HepG2 (cell line): ENCODE measurements at regions not wholly inside any gene's neighbourhood (a gene's known extent, or its start where the extent isn't known, plus 50 kb on each side); places are given as distances from the start of the nearest gene placed in this dataset.

Experiments
- ATAC-seq: fragments of 200-7000 bp; cut with Tn5 transposase; 3 replicates; pipeline ENCODE4 v1.9.1; 2020; ENCODE audit warnings: mild to moderate bottlenecking, moderate library complexity
- BruUV-seq: library from RNA; stranded (reverse); fragments of 400-500 nt; replicated peaks from 2 replicates; lab custom pipeline; 2021; lab: Mats Ljungman, UMichigan
- CTCF ChIA-PET: fragments of 300-600 bp; formaldehyde crosslinking; extraction: SDS; loops from one replicate; lab custom pipeline; 2021; ENCODE audit warnings: low total read pairs, inconsistent platforms, low intra/inter-chr PET ratio; lab: Yijun Ruan, JAX
- POLR2A ChIA-PET: fragments of 350-600 bp; sonication (Branson Sonifier 250); formaldehyde crosslinking; loops from one replicate; lab custom pipeline; 2020; ENCODE audit warnings: antibody characterized with exemption, inconsistent platforms; lab: Yijun Ruan, JAX
- DNase-seq: peaks from one replicate; pipeline ENCODE4 v3.0.0-alpha.2; 2015; ENCODE audit warnings: low spot score
- FAIRE-seq: peaks from 3 replicates; lab custom pipeline; 2011; peaks lifted over from hg19 to GRCh38; lab: Jason Lieb, UNC
- H2AFZ ChIP-seq: one replicate; pipeline ENCODE4 v1.6.1; 2011; ENCODE audit warnings: low read length, inconsistent platforms
- H3K27ac ChIP-seq: fragments of 300-600 bp; 3 replicates; pipeline ENCODE4 v1.8.0; 2011; ENCODE audit warnings: mixed run types, mild to moderate bottlenecking, mixed read lengths, low read length, inconsistent platforms; ENCODE audit not compliant: insufficient read depth; ENCODE audit errors: extremely low read length
- H3K27me3 ChIP-seq, 2 experiments: fragments of 200-600 bp in 1 of 2; 2 replicates in 1 of 2; 3 replicates in 1 of 2; pipeline versions ENCODE4 v1.6.0 to v1.8.0; 2011; ENCODE audit warnings: low read length in 2 of 2, mild to moderate bottlenecking in 2 of 2, moderate library complexity in 2 of 2, inconsistent platforms in 1 of 2; ENCODE audit not compliant: insufficient read depth in 2 of 2, control insufficient read depth in 1 of 2
- H3K36me3 ChIP-seq, 2 experiments: fragments of 200-600 bp in 1 of 2; replicated peaks in 1 of 2; 2 replicates in 1 of 2; 3 replicates in 1 of 2; pipeline versions ENCODE4 v1.5.1 to v1.8.0; 2011; ENCODE audit warnings: low read length in 2 of 2, inconsistent platforms in 1 of 2; ENCODE audit not compliant: insufficient read depth in 2 of 2, control insufficient read depth in 1 of 2
- H3K4me1 ChIP-seq: 2 replicates; pipeline ENCODE4 v1.5.1; 2012; ENCODE audit warnings: low read length, inconsistent platforms; ENCODE audit not compliant: insufficient read depth
- H3K4me2 ChIP-seq: 2 replicates; pipeline ENCODE4 v1.6.0; 2011; ENCODE audit warnings: low read depth, low read length, inconsistent platforms
- H3K4me3 ChIP-seq, 3 experiments: fragments of 200-600 bp in 1 of 3; sonication (generic), shearing (Covaris generic) in 1 of 3; replicated peaks in 1 of 3; 2 replicates each; pipeline ENCODE4 v1.5.1; 2011 to 2016; ENCODE audit warnings: low read length in 3 of 3, inconsistent platforms in 2 of 3, low read depth in 2 of 3, mild to moderate bottlenecking in 2 of 3, control low read depth in 1 of 3, mixed read lengths in 1 of 3; ENCODE audit not compliant: insufficient read depth in 1 of 3
- H3K79me2 ChIP-seq: one replicate; pipeline ENCODE4 v1.6.1; 2011; ENCODE audit warnings: low read length, inconsistent platforms; ENCODE audit not compliant: insufficient read depth
- H3K9ac ChIP-seq: 2 replicates; pipeline ENCODE4 v1.6.0; 2011; ENCODE audit warnings: mild to moderate bottlenecking, low read depth, low read length, inconsistent platforms; ENCODE audit not compliant: insufficient read depth
- H3K9me3 ChIP-seq: 2 replicates; pipeline ENCODE4 v1.5.1; 2012; ENCODE audit warnings: mild to moderate bottlenecking, low read length
- H4K20me1 ChIP-seq: 2 replicates; pipeline ENCODE4 v1.6.0; 2011; ENCODE audit warnings: inconsistent platforms, mild to moderate bottlenecking, low read length, moderate library complexity; ENCODE audit not compliant: insufficient read depth
- BCL3 ChIP-seq: sonication (generic); formaldehyde crosslinking; IDR thresholded peaks from 2 replicates; pipeline ENCODE4 v1.5.1; 2020; ENCODE audit warnings: mild to moderate bottlenecking, missing genetic modification reagents, moderate library complexity
- HNRNPK ChIP-seq: fragments of 200-400 bp; formaldehyde crosslinking; IDR thresholded peaks from 2 replicates; pipeline ENCODE4 v1.6.1; 2018; ENCODE audit warnings: low read length, low read depth, moderate library complexity, mild to moderate bottlenecking; ENCODE audit not compliant: poor library complexity, severe bottlenecking
- KDM4B ChIP-seq: sonication (generic); formaldehyde crosslinking; IDR thresholded peaks from 2 replicates; pipeline ENCODE4 v1.4.0; 2020; ENCODE audit warnings: missing genetic modification reagents
- MBNL3 ChIP-seq: fragments of 250-450 bp; sonication (Bioruptor Pico); conservative IDR thresholded peaks from 2 replicates; pipeline ENCODE4 v1.8.0; 2022; ENCODE audit warnings: mild to moderate bottlenecking, inconsistent platforms
- MED13 ChIP-seq: sonication (generic); formaldehyde crosslinking; IDR thresholded peaks from 2 replicates; pipeline ENCODE4 v1.5.0; 2020; ENCODE audit warnings: missing genetic modification reagents
- MEIS2 ChIP-seq: sonication (generic); formaldehyde crosslinking; IDR thresholded peaks from 2 replicates; pipeline ENCODE4 v1.9.0; 2021; ENCODE audit warnings: mild to moderate bottlenecking, missing genetic modification reagents
- SMARCC2 ChIP-seq: fragments of 450-650 bp; IDR thresholded peaks from 2 replicates; pipeline ENCODE4 v1.6.1; 2017; ENCODE audit warnings: antibody characterized with exemption, mild to moderate bottlenecking
- SPEN ChIP-seq: sonication (generic); formaldehyde crosslinking; IDR thresholded peaks from 2 replicates; pipeline ENCODE4 v1.5.1; 2020; ENCODE audit warnings: low read depth, mild to moderate bottlenecking, missing genetic modification reagents
- WIZ ChIP-seq: sonication (generic); formaldehyde crosslinking; IDR thresholded peaks from 2 replicates; pipeline ENCODE4 v1.5.1; 2020; ENCODE audit warnings: mild to moderate bottlenecking, missing genetic modification reagents
- ZC3H13 ChIP-seq: sonication (generic); formaldehyde crosslinking; IDR thresholded peaks from 2 replicates; pipeline ENCODE4 v1.8.1; 2023; ENCODE audit warnings: mild to moderate bottlenecking, missing genetic modification reagents, moderate library complexity
- ZFX ChIP-seq: sonication (generic); formaldehyde crosslinking; IDR thresholded peaks from 2 replicates; pipeline ENCODE4 v1.4.0; 2020; ENCODE audit warnings: mild to moderate bottlenecking, low read depth, missing genetic modification reagents, moderate library complexity
- ZNF547 ChIP-seq: sonication (generic); formaldehyde crosslinking; IDR thresholded peaks from 2 replicates; pipeline ENCODE4 v1.5.1; 2020; ENCODE audit warnings: mild to moderate bottlenecking, missing genetic modification reagents
- ZNF550 ChIP-seq: sonication (generic); formaldehyde crosslinking; IDR thresholded peaks from 2 replicates; pipeline ENCODE4 v1.4.0; 2020; ENCODE audit warnings: mild to moderate bottlenecking, missing genetic modification reagents, borderline replicate concordance
- ZNF777 ChIP-seq: sonication (generic); formaldehyde crosslinking; IDR thresholded peaks from 2 replicates; pipeline ENCODE4 v1.4.0; 2020; ENCODE audit warnings: missing genetic modification reagents
- WGBS: methylation state at CpG from one replicate; pipeline ENCODE4 v1.1.6; 2017; ENCODE audit warnings: low lambda C conversion rate; 5-methylcytosine and 5-hydroxymethylcytosine counted together
- in situ Hi-C: cut with HindIII; loops from 2 replicates; pipeline ENCODE4 v1.10.0; 2017; ENCODE audit warnings: low pct_unique_long_range_greater_than_20kb; ENCODE audit not compliant: extremely low pct_ligation_motif_present
- intact Hi-C: fragments of 100-400 bp; cut with micrococcal nuclease; formaldehyde crosslinking; loops from one replicate; pipeline ENCODE4 v1.10.0; 2022; ENCODE audit not compliant: unreplicated experiment

DNA sequence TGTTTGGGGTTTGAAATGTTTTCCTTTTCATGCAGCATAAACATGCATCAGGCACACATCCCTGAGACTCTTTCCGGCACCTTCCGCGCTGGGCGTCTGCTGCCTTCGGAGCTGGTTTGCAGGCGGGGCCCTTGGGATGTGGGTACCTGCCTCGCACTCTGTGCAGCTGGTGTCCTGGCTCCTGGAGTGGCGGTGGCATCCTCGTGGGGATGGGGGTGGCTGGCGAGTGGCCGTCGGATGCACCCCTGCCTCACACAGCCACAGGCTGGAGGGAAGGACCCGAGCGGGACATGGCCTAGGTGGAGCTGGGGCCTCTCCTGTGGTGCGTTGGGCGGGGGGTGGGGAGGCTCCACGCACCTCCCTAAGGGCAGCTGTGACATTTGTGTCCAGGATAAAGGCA is 68.5 kb upstream of the ADGRA1 start:
- Histone ChIP-seq H3K79me2 (no peaks in the 10 kb centered on the region), H3K27ac (no peak overlapping the region), H3K9ac (no peak overlapping the region), H3K4me1 (peaks cover 9% of the 10 kb centered on the region; the same call in 1 of the 2 replicates), H3K4me3 (no peak overlapping the region), H3K9me3 (no peaks in the 10 kb centered on the region), H2AFZ (no peak overlapping the region), H3K4me2 (no peak overlapping the region), H3K36me3 (no peaks in the 10 kb centered on the region), H4K20me1 (no peaks in the 10 kb centered on the region), H3K27me3 (peaks cover 5 to 40% of the 10 kb centered on the region in 2 experiments; a peak in 4 of 5 replicates)
- FAIRE-seq (no peak), ATAC-seq (no peak), DNase-seq (no peak)
- TF ChIP-seq MBNL3 (CRISPR knock-in tag) (no peak), MEIS2 (CRISPR knock-in tag) (no peak)
- WGBS: 78% methylated on average over 5 of the region's 17 CpGs
- ChIA-PET POLR2A (no interaction called here), CTCF (no interaction called here)
- in situ Hi-C loops (no loop called here), intact Hi-C loops (no loop called here)
- no TSS peak for BruUV-seq

- Histone ChIP-seq H3K4me1 (peaks cover 9% of the 10 kb centered on the region; the same call in 1 of the 2 replicates), H2AFZ (no peak overlapping the region), H3K9ac (no peak overlapping the region), H3K27me3 (peaks cover 5 to 41% of the 10 kb centered on the region in 2 experiments; a peak in 4 of 5 replicates), H3K4me3 (no peak overlapping the region), H4K20me1 (no peaks in the 10 kb centered on the region), H3K27ac (no peak overlapping the region), H3K36me3 (no peaks in the 10 kb centered on the region), H3K4me2 (no peak overlapping the region), H3K9me3 (no peaks in the 10 kb centered on the region), H3K79me2 (no peaks in the 10 kb centered on the region)
- ChIA-PET POLR2A (no interaction called here), CTCF (no interaction called here)
- in situ Hi-C loops: no loop called here
- ATAC-seq (no peak), FAIRE-seq (no peak), DNase-seq (no peak)
- WGBS: 67% methylated on average over 8 of the region's 24 CpGs
- no TSS peak for BruUV-seq
- TF ChIP-seq MED13 (no peak), ZFX (CRISPR knock-in tag) (no peak), ZC3H13 (CRISPR knock-in tag) (no peak), HNRNPK (no peak), SPEN (CRISPR knock-in tag) (no peak), BCL3 (CRISPR knock-in tag) (no peak), ZNF777 (CRISPR knock-in tag) (no peak), ZNF550 (CRISPR knock-in tag) (no peak), ZNF547 (CRISPR knock-in tag) (no peak), WIZ (no peak), KDM4B (CRISPR knock-in tag) (no peak), SMARCC2 (no peak)
- intact Hi-C loops: no loop called here
Observed at GRCh38 chr10:133018491-133018890, 69.2 kb upstream of the ADGRA1 start.
